GM21515 (cell line): ENCODE measurements at regions not wholly inside any gene's neighbourhood (a gene's known extent, or its start where the extent isn't known, plus 50 kb on each side); places are given as distances from the start of the nearest gene placed in this dataset.
"Not testable (repeated sequence)": the region's sequence is repeated elsewhere in the genome, so short reads cannot be mapped to it uniquely, and the experiment has no call there.

Experiments
- ATAC-seq: cut with Tn5 transposase; IDR thresholded peaks from one replicate; pipeline ENCODE4 v1.9.1; 2021; ENCODE audit not compliant: unreplicated experiment

GRCh38 chr15:38117781-38118180 is 134.9 kb upstream of the SPRED1 start:
- no peak for ATAC-seq

- ATAC-seq: not testable (repeated sequence)
Measured at GRCh38 chr15:38119865-38120264, 132.8 kb upstream of the SPRED1 start.

- ATAC-seq: no peak
Measured at GRCh38 chr15:38127306-38127771, 125.3 kb upstream of the SPRED1 start.

GRCh38 chr15:38128341-38128781 is 124.3 kb upstream of the SPRED1 start:
- ATAC-seq: no peak

GRCh38 chr15:38128921-38129320 is 123.7 kb upstream of the SPRED1 start:
- ATAC-seq: no peak

- ATAC-seq: peak; percentile 68
Measured at GRCh38 chr15:38129531-38130204, 123.0 kb upstream of the SPRED1 start.

- ATAC-seq: peak; percentile 40
Measured at GRCh38 chr15:38130205-38130567, 122.5 kb upstream of the SPRED1 start.

GRCh38 chr15:38130740-38131498 is 121.7 kb upstream of the SPRED1 start:
- peak; percentile 53 for ATAC-seq

GRCh38 chr15:38134252-38134651 is 118.4 kb upstream of the SPRED1 start:
- ATAC-seq: no peak

GRCh38 chr15:38142195-38142594 is 110.4 kb upstream of the SPRED1 start:
- not testable (repeated sequence) for ATAC-seq

- no peak for ATAC-seq
Measured at GRCh38 chr15:38144921-38145320, 107.7 kb upstream of the SPRED1 start.

GRCh38 chr15:38145651-38146111 is 107.0 kb upstream of the SPRED1 start:
- ATAC-seq: no peak

- ATAC-seq: no peak
Measured at GRCh38 chr15:38147246-38147645, 105.4 kb upstream of the SPRED1 start.

GRCh38 chr15:38148471-38148870 is 104.2 kb upstream of the SPRED1 start:
- no peak for ATAC-seq

- no peak for ATAC-seq
Measured at GRCh38 chr15:38149315-38149714, 103.3 kb upstream of the SPRED1 start.

GRCh38 chr15:38150148-38150547 is 102.5 kb upstream of the SPRED1 start:
- ATAC-seq: no peak

- no peak for ATAC-seq
Measured at GRCh38 chr15:38150794-38151193, 101.8 kb upstream of the SPRED1 start.

GRCh38 chr15:38153781-38154180 is 98.9 kb upstream of the SPRED1 start:
- no peak for ATAC-seq

- no peak for ATAC-seq
Measured at GRCh38 chr15:38154255-38154654, 98.4 kb upstream of the SPRED1 start.

GRCh38 chr15:38154837-38155236 is 97.8 kb upstream of the SPRED1 start:
- no peak for ATAC-seq

- no peak for ATAC-seq
Measured at GRCh38 chr15:38163658-38164057, 89.0 kb upstream of the SPRED1 start.

GRCh38 chr15:38164061-38164460 is 88.6 kb upstream of the SPRED1 start:
- no peak for ATAC-seq
